Common myeloid progenitor, CD34-positive (primary cell): ENCODE measurements at regions not wholly inside any gene's neighbourhood (a gene's known extent, or its start where the extent isn't known, plus 50 kb on each side); places are given as distances from the start of the nearest gene placed in this dataset.
A peak's percentile ranks its signal among the peaks of the same experiment; 100 is the strongest.
"Not testable (repeated sequence)": the region's sequence is repeated elsewhere in the genome, so short reads cannot be mapped to it uniquely, and the experiment has no call there.

Experiments used
- CTCF ChIA-PET: fragments of 350-600 bp; sonication (Branson Sonifier 250); formaldehyde crosslinking; loops from one replicate; lab custom pipeline; 2021; ENCODE audit warnings: antibody characterized with exemption; lab: Charles Lee
- POLR2A ChIA-PET: fragments of 350-600 bp; sonication (Branson Sonifier 250); formaldehyde crosslinking; loops from one replicate; lab custom pipeline; 2021; ENCODE audit warnings: antibody characterized with exemption; lab: Charles Lee
- DNase-seq, 3 donors: peaks; one replicate each; pipeline versions ENCODE4 v3.0.0 to v3.0.0-alpha.2; 2013
- H3K27ac ChIP-seq, 2 experiments: 1 replicate in 1 of 2; 2 replicates in 1 of 2; pipeline ENCODE4 v1.7.0; 2013; ENCODE audit warnings: inconsistent platforms in 2 of 2, low read length in 2 of 2, mild to moderate bottlenecking in 2 of 2, low read depth in 1 of 2, moderate library complexity in 1 of 2; ENCODE audit not compliant: severe bottlenecking in 2 of 2, insufficient read depth in 1 of 2, poor library complexity in 1 of 2
- H3K27me3 ChIP-seq, 5 experiments: replicated peaks in 2 of 5; 1 replicate in 3 of 5; 2 replicates in 2 of 5; pipeline versions ENCODE4 v1.6.1 to v1.7.0; 2013; ENCODE audit warnings: low read length in 4 of 5, mild to moderate bottlenecking in 2 of 5, moderate library complexity in 2 of 5, inconsistent platforms in 1 of 5; ENCODE audit not compliant: insufficient read depth in 5 of 5, control insufficient read depth in 4 of 5
- H3K36me3 ChIP-seq, 4 experiments: 1 replicate in 2 of 4; 2 replicates in 2 of 4; pipeline versions ENCODE4 v1.6.1 to v1.7.0; 2013; ENCODE audit warnings: low read length in 3 of 4, control low read depth in 1 of 4, mild to moderate bottlenecking in 1 of 4; ENCODE audit not compliant: control insufficient read depth in 4 of 4, insufficient read depth in 4 of 4
- H3K4me1 ChIP-seq, 4 experiments: 1 replicate in 3 of 4; 2 replicates in 1 of 4; pipeline versions ENCODE4 v1.6.1 to v1.7.1; 2013; ENCODE audit warnings: low read length in 3 of 4, mild to moderate bottlenecking in 3 of 4, control low read depth in 1 of 4, inconsistent platforms in 1 of 4, moderate library complexity in 1 of 4; ENCODE audit not compliant: control insufficient read depth in 4 of 4, insufficient read depth in 4 of 4; ENCODE audit errors: control extremely low read depth in 1 of 4
- H3K4me3 ChIP-seq, 7 experiments: 1 replicate in 4 of 7; 2 replicates in 3 of 7; pipeline versions ENCODE4 v1.5.1 to v1.7.0; 2013; ENCODE audit warnings: mild to moderate bottlenecking in 7 of 7, low read length in 6 of 7, moderate library complexity in 6 of 7, inconsistent platforms in 2 of 7, low read depth in 2 of 7, control low read depth in 1 of 7; ENCODE audit not compliant: insufficient read depth in 4 of 7, control insufficient read depth in 1 of 7; ENCODE audit errors: extremely low read depth in 1 of 7
- H3K9me3 ChIP-seq, 5 experiments: 1 replicate in 4 of 5; 2 replicates in 1 of 5; pipeline versions ENCODE4 v1.6.1 to v1.7.1; 2013; ENCODE audit warnings: low read length in 4 of 5, mild to moderate bottlenecking in 2 of 5, inconsistent platforms in 1 of 5, low read depth in 1 of 5, moderate library complexity in 1 of 5; ENCODE audit not compliant: control insufficient read depth in 4 of 5, insufficient read depth in 2 of 5; ENCODE audit errors: control extremely low read depth in 1 of 5
- whole genome bisulfite sequencing: methylation state at CpG from one replicate; pipeline ENCODE4 v1.1.5; 2013; ENCODE audit not compliant: insufficient coverage; 5-methylcytosine and 5-hydroxymethylcytosine counted together

DNA sequence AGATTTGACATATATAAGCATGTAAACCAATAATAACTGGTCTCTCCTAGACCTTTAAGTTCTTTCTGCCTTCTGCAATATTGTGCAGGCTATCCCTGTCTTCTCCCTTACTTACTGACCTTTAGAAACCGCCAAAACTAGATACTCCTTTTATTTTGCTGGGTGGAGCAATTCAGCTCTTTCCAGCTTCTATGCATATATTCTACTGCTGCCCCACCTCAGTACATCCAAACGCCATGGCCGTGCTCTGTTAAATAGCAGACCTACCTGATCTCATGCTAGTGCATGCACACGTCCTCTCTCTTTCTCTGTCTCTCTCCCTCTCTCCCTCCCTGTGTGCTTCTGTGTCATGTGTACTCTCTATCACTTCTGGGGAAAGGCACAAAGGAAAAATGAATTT, 76.7 kb upstream of the CAPRIN1 start:
- Histone ChIP-seq H3K36me3 (no peaks in the 10 kb centered on the region), H3K27ac (no peak overlapping the region), H3K4me1 (peaks cover 2 to 8% (median 8%) of the 10 kb centered on the region in 4 experiments), H3K9me3 (no peaks in the 10 kb centered on the region), H3K27me3 (no peaks in the 10 kb centered on the region), H3K4me3 (no peak overlapping the region)
- ChIA-PET CTCF (interaction anchor here (1.2 to 19.3 kb wide), 8 partner anchors 8 to 140 kb away, joined by 3 to 409 read pairs (median 5); no protein-coding TSS in a partner anchor), POLR2A (no interaction called here)
- DNase-seq, result no peak
- WGBS, result 86% methylated on average over 4 of the region's 4 CpGs

DNA sequence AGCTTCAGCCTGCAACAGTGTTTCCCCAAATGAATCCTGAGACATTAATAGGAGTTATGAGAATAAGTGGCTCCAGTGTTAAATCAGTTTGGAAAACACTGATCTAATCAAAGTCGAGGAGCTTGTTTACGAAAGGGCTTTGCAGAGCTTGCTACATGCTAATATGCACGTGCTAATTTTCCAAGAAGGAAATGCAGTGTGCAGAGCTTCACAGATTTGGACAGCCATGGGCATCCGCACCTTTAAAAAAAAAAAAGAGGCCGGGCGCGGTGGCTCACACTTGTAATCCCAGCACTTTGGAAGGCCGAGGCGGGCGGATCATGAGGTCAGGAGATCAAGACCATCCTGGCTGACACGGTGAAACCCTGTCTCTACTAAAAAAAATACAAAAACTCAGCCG, 79.7 kb upstream of the LMO2 start:
- WGBS, result 77% methylated on average over 4 of the region's 12 CpGs
- H3K27me3 ChIP-seq, H3K4me3 ChIP-seq, H3K9me3 ChIP-seq, H3K27ac ChIP-seq, DNase-seq, H3K4me1 ChIP-seq, H3K36me3 ChIP-seq: not testable (repeated sequence)
- ChIA-PET POLR2A (interaction anchor here (0.8 to 1.7 kb wide), 3 partner anchors 78 to 102 kb away, joined by 3 to 4 read pairs (median 4); partner anchors contain the start of gene LMO2), CTCF (interaction anchor here (0.8 to 19.3 kb wide), 29 partner anchors 8 to 256 kb away, joined by 3 to 409 read pairs (median 8); partner anchors contain the start of gene LMO2)

DNA sequence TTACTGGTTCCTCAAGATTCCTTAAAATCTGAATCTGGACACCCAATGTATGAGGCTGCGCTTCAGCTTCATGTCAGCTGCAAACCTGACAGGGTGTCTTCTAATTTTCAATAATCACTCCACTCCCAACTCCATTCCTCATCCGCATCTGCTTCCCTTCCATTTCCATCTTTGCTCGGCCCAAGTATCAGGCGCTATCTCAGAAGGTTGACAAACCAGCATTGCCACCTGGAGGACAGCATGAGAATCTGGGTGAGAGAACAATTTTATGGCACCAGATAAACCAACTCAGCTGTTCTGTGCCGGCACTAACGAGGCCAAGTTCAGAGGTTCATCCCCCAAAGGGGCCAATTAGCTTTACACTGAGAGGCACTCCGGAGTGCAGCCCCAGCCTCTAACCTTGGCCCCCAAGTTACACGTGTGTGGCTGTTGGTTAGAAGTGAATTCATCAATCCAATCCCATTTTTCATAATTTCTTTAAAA, 79.1 kb upstream of the LMO2 start:
- Histone ChIP-seq H3K27ac (no peak overlapping the region), H3K27me3 (no peaks in the 10 kb centered on the region), H3K4me1 (peaks cover 2 to 8% (median 8%) of the 10 kb centered on the region in 4 experiments), H3K9me3 (no peaks in the 10 kb centered on the region), H3K4me3 (no peak overlapping the region), H3K36me3 (no peaks in the 10 kb centered on the region)
- POLR2A ChIA-PET, result interaction anchor here (0.8 to 1.7 kb wide), 4 partner anchors 77 to 103 kb away, joined by 3 to 4 read pairs (median 4); partner anchors contain the start of gene LMO2
- CTCF ChIA-PET, result interaction anchor here (0.7 to 19.3 kb wide), 37 partner anchors 9 to 255 kb away, joined by 3 to 409 read pairs (median 5); partner anchors contain the start of gene LMO2
- whole genome bisulfite sequencing, result 22% methylated on average over 6 of the region's 8 CpGs
- DNase-seq, result peak; percentile 74 to 80 (median 75)

DNA sequence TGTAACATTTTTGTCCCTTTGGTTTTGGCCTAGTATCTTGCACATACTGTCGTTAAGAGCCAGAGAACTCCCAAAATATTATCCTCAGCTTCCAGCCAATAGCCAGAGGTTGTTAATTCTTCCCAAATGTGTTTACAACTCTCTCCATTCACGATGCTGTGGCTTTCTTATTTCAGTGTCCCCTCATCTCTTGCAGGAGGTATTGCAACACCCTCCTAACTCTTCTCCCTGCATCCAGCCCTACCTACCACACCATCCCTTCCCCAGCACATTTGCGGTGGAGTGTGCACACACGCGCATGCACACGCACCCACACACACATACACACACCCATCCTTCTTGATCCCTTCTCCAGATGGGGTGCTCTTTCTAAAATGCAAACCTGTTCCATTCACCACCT, 75.6 kb upstream of the LMO2 start:
- no peaks in the 10 kb centered on the region for H3K27me3 ChIP-seq
- H3K36me3 ChIP-seq, result no peaks in the 10 kb centered on the region
- WGBS, result 96% methylated on average over 6 of the region's 6 CpGs
- peaks cover 2 to 8% (median 8%) of the 10 kb centered on the region in 4 experiments for H3K4me1 ChIP-seq
- POLR2A ChIA-PET, result no interaction called here
- DNase-seq, result no peak
- H3K4me3 ChIP-seq, result no peak overlapping the region
- no peaks in the 10 kb centered on the region for H3K9me3 ChIP-seq
- no peak overlapping the region for H3K27ac ChIP-seq
- CTCF ChIA-PET, result interaction anchor here (0.9 to 19.3 kb wide), 14 partner anchors 11 to 132 kb away, joined by 3 to 409 read pairs (median 4); no protein-coding TSS in a partner anchor

DNA sequence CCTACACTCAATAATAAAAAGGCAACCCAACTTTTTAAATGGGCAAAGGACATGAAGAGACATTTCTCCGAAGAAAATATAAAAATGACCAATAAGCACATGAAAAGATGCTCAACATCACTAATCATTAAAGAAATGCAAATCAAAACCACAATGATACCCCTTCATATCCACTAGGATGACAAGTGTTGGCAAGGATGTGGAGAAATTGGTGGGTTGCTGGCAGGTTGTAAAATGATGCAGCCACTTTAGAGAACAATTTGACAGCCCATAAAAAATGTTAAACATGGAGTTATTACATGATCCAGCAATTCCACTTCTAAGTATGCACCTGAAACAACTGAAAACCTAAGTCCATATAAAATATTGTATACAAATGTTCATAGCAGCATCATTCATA, 73.2 kb upstream of the LMO2 start:
- H3K4me3 ChIP-seq, result no peak overlapping the region
- no peaks in the 10 kb centered on the region for H3K27me3 ChIP-seq
- WGBS, result no CpG with 5 or more reads among the region's 1 CpG
- ChIA-PET CTCF (interaction anchor here (1.2 to 19.3 kb wide), 4 partner anchors 23 to 109 kb away, joined by 4 to 409 read pairs (median 6); no protein-coding TSS in a partner anchor), POLR2A (no interaction called here)
- DNase-seq, result no peak
- H3K36me3 ChIP-seq, result no peaks in the 10 kb centered on the region
- H3K4me1 ChIP-seq, result peaks cover 1 to 10% (median 8%) of the 10 kb centered on the region in 4 experiments
- H3K27ac ChIP-seq, result no peak overlapping the region
- no peaks in the 10 kb centered on the region for H3K9me3 ChIP-seq

DNA sequence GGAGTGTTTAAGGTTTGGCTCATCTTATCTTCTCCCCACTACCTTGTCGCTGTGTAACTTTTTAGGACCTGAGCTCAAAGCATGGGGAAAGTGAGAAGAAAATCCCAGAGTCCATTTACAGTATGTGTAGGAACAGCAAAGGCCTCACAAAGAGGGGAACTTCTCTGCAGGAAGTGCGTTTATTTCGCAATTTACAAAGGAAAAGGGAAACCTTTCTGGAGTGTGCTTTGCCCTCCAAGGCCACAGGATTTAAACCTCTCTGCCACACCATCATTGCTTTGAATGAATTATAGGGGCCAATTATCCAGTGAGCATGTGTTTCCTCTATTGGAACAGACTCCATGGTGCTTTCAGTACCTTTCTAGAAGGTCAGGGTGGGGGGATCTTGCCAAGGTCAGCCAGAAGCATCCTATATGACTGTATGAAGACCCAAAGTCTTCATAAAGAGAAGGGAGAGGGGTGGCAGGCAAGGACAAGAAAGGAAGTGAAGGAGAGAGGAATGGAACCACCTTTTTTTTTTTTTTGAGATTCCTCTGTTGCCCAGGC, 68.1 kb upstream of the LMO2 start:
- Histone ChIP-seq H3K27ac (no peak overlapping the region), H3K9me3 (no peaks in the 10 kb centered on the region), H3K4me1 (peaks cover 1 to 16% (median 13%) of the 10 kb centered on the region in 4 experiments), H3K4me3 (no peak overlapping the region), H3K27me3 (no peaks in the 10 kb centered on the region), H3K36me3 (no peaks in the 10 kb centered on the region)
- CTCF ChIA-PET, result interaction anchor here (0.6 to 3.6 kb wide), 9 partner anchors 11 to 152 kb away, joined by 3 to 20 read pairs (median 4); no protein-coding TSS in a partner anchor
- POLR2A ChIA-PET, result no interaction called here
- DNase-seq, result peak in 1 of 3 donors; percentile 16
- 0% methylated on average over 2 of the region's 3 CpGs for WGBS
